ENCODE measurements at regions not wholly inside any gene's neighbourhood (a gene's known extent, or its start where the extent isn't known, plus 50 kb on each side); places are given as distances from the start of the nearest gene placed in this dataset.

DNA sequence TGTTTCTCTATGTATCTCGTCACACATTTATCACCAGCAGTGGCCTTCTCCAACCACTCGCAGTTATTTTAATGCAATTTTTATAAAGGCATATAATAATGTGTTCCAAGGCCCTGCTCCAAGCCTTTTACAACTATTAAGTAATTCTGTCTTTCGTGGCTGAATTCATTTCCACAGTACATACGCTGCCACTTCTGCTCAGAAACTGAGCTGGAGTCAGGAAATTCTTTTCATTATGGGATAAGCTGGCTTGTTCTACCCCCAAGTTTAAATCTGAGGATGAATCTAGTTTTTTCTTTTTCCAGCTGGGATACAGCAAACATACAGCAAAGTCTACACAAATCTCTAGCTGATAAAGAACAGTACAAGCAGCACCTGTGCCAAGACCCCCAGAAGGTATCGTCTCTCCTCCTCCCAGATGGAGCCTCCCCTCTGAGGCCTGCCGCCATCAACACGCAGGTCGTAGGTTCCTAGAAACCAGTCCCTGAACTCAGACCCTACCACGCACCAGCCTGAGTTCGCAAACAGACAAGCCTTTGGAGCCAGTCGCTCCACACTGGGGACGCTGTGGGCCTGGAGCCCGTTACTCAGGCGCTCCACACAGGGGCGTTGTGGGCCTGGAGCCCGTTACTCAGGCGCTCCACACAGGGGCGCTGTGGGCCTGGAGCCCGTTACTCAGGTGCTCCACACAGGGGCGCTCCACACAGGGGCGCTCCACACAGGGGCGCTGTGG, 263.5 kb downstream of the THBS2 start:
- Mint-ChIP-seq H3K4me3 (no peak overlapping the region), H3K4me1 (no peaks in the 10 kb centered on the region), H3K27me3 (no peaks in the 10 kb centered on the region), H3K36me3 (ENCODE audit: low read depth) (no peaks in the 10 kb centered on the region), H3K9me3 (no peaks in the 10 kb centered on the region), H3K27ac (no peak overlapping the region)
- DNase-seq (no peak), ATAC-seq (no peak)

DNA sequence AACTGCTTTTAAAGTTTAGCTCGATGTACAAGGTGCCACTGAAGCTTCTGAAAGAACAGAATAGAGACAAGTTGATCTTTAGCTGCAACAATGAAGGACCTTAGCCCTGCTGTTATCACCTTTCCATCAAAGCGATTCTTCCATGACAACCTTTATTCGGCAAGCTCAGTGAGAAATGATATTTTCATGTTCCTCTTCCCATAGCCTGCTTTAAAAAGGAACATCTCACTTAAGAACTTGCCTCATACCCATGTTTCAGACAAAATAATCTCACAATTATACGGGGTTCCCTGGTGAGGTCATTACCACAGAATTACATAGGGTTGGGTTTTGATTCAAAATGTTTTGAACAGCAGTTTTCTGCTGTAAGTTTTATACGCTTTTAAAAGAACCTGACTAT, 264.2 kb downstream of the THBS2 start:
- no peaks in the 10 kb centered on the region for H3K4me1 Mint-ChIP-seq
- DNase-seq (no peak), ATAC-seq (no peak)
- H3K9me3 Mint-ChIP-seq, result no peaks in the 10 kb centered on the region
- H3K36me3 Mint-ChIP-seq (ENCODE audit: low read depth), result no peaks in the 10 kb centered on the region
- no peak overlapping the region for H3K27ac Mint-ChIP-seq
- H3K27me3 Mint-ChIP-seq, result no peaks in the 10 kb centered on the region
- no peak overlapping the region for H3K4me3 Mint-ChIP-seq

DNA sequence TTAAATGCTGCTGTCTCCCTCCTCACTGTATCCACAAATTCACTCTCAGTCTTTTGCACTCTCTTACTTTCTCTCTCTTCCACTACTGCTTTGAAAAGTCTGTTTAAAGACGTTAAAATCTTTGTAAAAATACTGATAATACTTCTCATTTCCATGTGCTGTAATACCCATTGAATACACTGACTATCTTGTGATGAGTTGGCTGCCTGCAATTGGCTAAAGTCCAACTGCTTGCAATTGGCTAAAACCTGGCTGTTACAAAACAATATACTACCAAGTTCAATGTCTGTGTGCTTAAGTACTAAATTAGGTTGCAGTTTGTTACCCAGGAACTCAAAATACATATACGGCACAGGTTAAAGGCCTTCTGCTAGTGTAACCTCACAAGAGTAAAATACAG, 264.8 kb downstream of the THBS2 start:
- Mint-ChIP-seq H3K27me3 (no peaks in the 10 kb centered on the region), H3K4me3 (no peak overlapping the region), H3K4me1 (no peaks in the 10 kb centered on the region), H3K36me3 (ENCODE audit: low read depth) (no peaks in the 10 kb centered on the region), H3K27ac (no peak overlapping the region), H3K9me3 (no peaks in the 10 kb centered on the region)
- no peak for ATAC-seq
- DNase-seq, result no peak

DNA sequence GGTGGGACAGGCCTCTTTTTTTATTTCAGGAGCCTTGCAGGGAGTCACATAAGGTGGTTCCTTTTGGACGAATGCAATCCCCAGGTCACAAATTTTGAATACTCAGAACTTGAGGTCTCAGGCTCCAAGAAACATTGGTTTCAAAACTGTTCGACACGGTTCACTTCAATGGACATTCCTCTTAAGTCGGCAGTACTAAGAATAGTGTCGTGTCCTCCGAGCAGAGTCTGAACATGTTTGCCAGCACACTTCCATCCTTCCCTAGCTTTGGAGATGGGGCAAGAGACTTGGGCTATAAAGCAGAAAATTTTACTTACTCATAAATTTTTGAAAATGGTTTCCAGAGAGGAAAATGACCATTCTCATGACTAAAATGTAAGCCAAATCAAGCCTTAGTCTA, 265.4 kb downstream of the THBS2 start:
- no peaks in the 10 kb centered on the region for H3K9me3 Mint-ChIP-seq
- no peak for DNase-seq
- no peak for ATAC-seq
- H3K36me3 Mint-ChIP-seq (ENCODE audit: low read depth), result no peaks in the 10 kb centered on the region
- H3K4me1 Mint-ChIP-seq, result no peaks in the 10 kb centered on the region
- no peak overlapping the region for H3K27ac Mint-ChIP-seq
- H3K27me3 Mint-ChIP-seq, result peaks cover 2% of the 10 kb centered on the region
- H3K4me3 Mint-ChIP-seq, result no peak overlapping the region

DNA sequence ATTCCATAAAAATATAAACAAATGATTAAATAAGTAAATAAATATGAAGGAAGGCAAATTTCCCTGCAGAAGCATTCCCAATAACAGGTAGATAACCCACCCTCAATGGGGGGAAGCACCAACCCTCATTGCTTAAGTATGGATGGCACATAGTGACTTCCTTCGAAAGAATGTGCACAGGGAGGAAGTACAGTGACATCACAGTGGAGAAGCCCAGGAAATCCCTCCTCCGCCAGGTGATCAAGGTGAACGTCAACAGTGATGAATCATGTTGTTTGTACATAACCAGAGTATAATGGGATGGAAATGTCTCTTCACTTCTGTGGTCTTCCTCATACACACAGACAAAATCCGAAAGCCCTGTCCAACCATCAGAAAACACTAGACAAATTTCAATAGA, 267.9 kb downstream of the THBS2 start:
- peaks cover 4% of the 10 kb centered on the region for H3K27me3 Mint-ChIP-seq

DNA sequence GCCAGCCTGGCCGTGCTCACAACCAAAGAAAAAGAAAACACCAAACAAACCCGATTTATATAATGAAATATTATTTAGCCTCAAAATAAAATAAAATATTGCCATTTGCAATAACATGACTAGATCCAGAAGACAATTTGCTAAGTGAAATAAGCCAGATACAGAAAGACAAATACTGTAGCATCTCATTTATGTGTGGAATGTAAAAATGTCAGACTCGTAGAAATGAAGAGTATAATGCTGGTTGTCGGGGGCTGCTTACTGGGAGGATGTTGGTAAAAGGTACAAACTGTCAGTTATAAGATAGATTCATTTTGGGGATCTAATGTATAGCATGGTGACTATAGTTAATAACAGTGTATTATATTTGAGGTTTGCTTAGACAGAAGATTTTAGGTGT, 269.7 kb downstream of the THBS2 start:
- Mint-ChIP-seq H3K4me1 (no peaks in the 10 kb centered on the region), H3K4me3 (no peak overlapping the region), H3K9me3 (peaks cover 19% of the 10 kb centered on the region), H3K27ac (no peak overlapping the region), H3K27me3 (peaks cover 4% of the 10 kb centered on the region), H3K36me3 (ENCODE audit: low read depth) (no peaks in the 10 kb centered on the region)
- DNase-seq (no peak), ATAC-seq (no peak)

More for the DNA sequence above, 267.9 kb downstream of the THBS2 start:
- ATAC-seq (no peak), DNase-seq (no peak)
- Mint-ChIP-seq H3K9me3 (peaks cover 5% of the 10 kb centered on the region), H3K4me1 (no peaks in the 10 kb centered on the region), H3K27ac (no peak overlapping the region), H3K36me3 (ENCODE audit: low read depth) (no peaks in the 10 kb centered on the region), H3K4me3 (no peak overlapping the region)

DNA sequence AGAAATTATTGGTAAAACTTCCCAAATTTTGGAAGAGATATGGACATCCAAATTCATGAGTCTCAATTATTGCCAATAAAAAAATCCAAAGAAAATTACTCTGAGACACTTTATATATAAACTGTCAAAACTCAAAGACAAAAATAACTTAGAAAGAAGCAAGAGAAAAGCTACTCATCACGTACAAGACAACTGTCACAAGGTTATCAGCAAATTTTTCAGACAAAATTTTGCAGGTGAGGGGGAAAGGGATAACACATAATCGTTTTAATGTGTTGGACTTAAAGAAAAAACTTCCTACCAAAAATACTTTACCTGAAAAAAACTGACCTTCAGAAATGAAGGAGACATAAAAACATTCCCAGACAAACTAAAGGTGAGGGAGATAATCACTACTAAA, 272.5 kb downstream of the THBS2 start:
- H3K27me3 Mint-ChIP-seq, result peaks cover 4% of the 10 kb centered on the region
- ATAC-seq (no peak), DNase-seq (no peak)
- H3K36me3 Mint-ChIP-seq (ENCODE audit: low read depth), result no peaks in the 10 kb centered on the region
- no peak overlapping the region for H3K27ac Mint-ChIP-seq
- H3K4me3 Mint-ChIP-seq, result no peak overlapping the region
- no peaks in the 10 kb centered on the region for H3K4me1 Mint-ChIP-seq
- peaks cover 19% of the 10 kb centered on the region for H3K9me3 Mint-ChIP-seq

DNA sequence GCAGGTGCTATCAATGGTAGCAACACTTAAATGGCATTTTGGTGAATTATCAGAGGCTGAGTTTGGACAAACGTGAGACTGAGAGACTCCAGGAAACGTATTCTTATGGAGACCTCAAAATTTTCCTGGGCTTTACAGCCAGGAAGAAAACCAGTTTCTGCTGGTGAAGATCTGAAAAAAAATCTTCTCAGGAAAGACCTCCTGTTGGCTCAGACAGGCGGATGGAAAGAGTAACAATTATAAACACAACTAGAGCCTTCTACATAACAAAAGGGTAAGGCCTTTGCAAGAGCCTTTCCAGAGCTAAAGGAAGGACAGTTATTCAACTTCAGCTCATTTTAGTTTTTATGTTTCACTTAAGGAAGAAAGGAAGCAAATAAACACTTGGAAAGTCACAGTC, 274.4 kb downstream of the THBS2 start:
- Mint-ChIP-seq H3K9me3 (peaks cover 19% of the 10 kb centered on the region), H3K27ac (no peak overlapping the region), H3K4me3 (no peak overlapping the region), H3K36me3 (ENCODE audit: low read depth) (no peaks in the 10 kb centered on the region), H3K27me3 (peaks cover 4% of the 10 kb centered on the region), H3K4me1 (no peaks in the 10 kb centered on the region)
- ATAC-seq (no peak), DNase-seq (no peak)

DNA sequence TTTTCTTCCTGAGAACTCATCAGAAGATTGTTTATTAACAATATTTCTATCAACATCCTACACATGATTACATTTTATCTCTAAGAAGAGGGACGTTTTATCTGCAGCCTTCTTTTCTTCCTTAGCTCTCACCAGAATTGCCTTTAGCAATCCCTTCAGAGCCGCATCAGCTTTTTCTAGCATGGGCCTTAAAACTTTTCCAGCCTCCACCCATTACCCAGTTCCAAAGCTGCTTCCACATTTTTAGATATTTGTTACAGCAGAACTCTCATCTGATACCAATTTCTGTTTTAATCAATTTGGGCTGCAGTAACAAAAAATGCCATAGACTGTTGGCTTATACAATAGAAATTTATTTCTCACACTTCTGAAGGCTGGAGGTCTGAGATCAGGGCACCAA, 281.5 kb downstream of the THBS2 start:
- H3K9me3 Mint-ChIP-seq, result no peaks in the 10 kb centered on the region
- no peak for ATAC-seq
- peaks cover 6% of the 10 kb centered on the region for H3K27me3 Mint-ChIP-seq
- no peak overlapping the region for H3K4me3 Mint-ChIP-seq
- no peak overlapping the region for H3K27ac Mint-ChIP-seq
- DNase-seq, result no peak
- H3K36me3 Mint-ChIP-seq (ENCODE audit: low read depth), result no peaks in the 10 kb centered on the region
- no peaks in the 10 kb centered on the region for H3K4me1 Mint-ChIP-seq

DNA sequence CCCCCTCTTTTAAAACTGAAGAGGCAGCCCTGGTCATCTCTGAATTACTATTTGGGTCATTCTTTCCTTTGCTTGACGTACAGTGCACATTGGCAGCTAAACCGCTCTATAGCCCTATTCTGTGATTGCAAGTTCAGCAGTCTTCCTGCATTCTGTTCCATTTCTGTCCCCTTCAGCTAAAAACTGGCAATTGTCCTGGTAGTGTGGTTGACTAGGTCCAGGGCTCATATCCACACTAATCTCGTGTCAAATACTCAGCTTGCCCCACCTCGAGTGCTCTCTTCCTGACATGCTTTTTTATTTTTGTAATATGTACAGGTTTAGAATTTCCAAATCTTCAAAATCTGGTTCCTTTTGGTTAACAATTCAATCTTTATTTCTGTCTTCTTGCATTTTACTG, 282.1 kb downstream of the THBS2 start:
- Mint-ChIP-seq H3K36me3 (ENCODE audit: low read depth) (no peaks in the 10 kb centered on the region), H3K4me3 (no peak overlapping the region), H3K4me1 (no peaks in the 10 kb centered on the region), H3K9me3 (no peaks in the 10 kb centered on the region), H3K27ac (no peak overlapping the region), H3K27me3 (peaks cover 6% of the 10 kb centered on the region)
- no peak for DNase-seq
- no peak for ATAC-seq

DNA sequence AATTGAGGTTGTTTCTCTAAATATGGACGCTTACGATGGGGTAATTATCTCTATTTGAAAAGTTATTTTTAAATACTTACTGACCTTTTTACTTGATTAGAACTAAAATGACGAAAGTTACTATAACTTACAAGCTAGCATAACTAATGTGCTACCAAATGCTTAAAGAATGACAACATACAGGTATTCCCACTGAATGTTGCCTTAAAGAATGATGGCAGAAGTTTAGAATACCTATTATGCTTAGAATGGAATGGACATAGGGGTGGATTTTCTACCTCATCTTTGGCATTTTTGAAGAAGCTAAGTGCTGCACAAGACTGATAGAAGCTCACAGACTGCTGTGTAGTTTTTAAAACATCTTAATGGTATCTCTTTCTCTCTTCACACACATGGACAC, 284.8 kb downstream of the THBS2 start:
- Mint-ChIP-seq H3K4me1 (no peaks in the 10 kb centered on the region), H3K4me3 (no peak overlapping the region), H3K27me3 (peaks cover 6% of the 10 kb centered on the region), H3K9me3 (no peaks in the 10 kb centered on the region), H3K27ac (no peak overlapping the region), H3K36me3 (ENCODE audit: low read depth) (no peaks in the 10 kb centered on the region)
- ATAC-seq (no peak), DNase-seq (no peak)

DNA sequence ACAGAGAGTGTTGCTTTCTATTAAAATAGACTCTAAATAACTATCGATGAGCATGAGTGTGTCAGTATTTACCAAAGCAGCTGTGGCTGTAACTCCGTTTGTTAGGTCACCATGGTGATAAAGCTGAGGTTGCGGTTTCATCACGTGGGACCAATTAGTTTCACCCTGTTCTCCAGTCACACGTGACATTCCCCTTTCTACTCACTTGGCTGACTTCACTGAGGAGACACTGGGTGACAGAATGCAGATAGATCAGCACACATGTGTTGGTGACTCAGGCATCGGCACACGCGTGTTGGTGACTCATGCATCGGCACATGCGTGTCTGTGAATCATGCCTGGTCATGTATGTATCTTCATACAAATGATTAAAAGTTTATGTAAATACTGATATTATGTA, 285.4 kb downstream of the THBS2 start:
- DNase-seq, result no peak
- H3K9me3 Mint-ChIP-seq, result no peaks in the 10 kb centered on the region

DNA sequence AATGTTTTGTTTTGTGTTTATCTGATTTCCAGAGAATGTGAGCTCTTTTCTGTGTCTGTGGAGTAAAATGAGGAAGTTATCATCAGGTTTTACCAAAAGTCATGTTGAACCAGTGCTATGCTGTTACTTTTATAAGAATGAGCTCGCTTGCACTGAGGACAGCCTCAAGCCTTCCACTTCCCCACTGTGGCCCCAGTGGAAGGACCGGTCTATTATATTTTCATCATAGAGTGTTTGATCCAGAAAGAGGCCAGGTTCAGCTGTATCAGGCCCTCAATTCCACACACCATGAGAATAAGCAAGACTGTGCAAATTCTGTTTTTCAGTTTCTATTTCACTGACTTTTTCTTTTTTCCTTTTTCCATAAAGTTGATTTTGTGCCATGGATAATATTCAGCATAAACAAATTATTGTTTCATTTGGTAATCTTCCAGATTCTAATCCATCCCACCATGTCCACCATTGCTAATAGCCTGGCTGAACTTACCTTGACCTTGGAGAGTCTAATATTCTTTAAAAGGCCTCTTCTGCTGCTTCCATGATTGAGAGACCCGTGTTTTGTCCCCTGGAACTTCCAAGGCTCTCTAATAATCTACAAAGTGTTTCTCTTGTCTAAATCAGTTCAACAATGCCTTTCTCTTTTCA, 286.2 kb downstream of the THBS2 start:
- H3K36me3 Mint-ChIP-seq (ENCODE audit: low read depth), result no peaks in the 10 kb centered on the region
- no peaks in the 10 kb centered on the region for H3K4me1 Mint-ChIP-seq
- no peaks in the 10 kb centered on the region for H3K9me3 Mint-ChIP-seq
- H3K27ac Mint-ChIP-seq, result no peak overlapping the region
- no peak for ATAC-seq
- no peak overlapping the region for H3K4me3 Mint-ChIP-seq
- no peak for DNase-seq
- peaks cover 5% of the 10 kb centered on the region for H3K27me3 Mint-ChIP-seq

More for the DNA sequence above, 285.4 kb downstream of the THBS2 start:
- no peak overlapping the region for H3K4me3 Mint-ChIP-seq
- no peaks in the 10 kb centered on the region for H3K4me1 Mint-ChIP-seq
- H3K36me3 Mint-ChIP-seq (ENCODE audit: low read depth), result no peaks in the 10 kb centered on the region
- peaks cover 6% of the 10 kb centered on the region for H3K27me3 Mint-ChIP-seq
- H3K27ac Mint-ChIP-seq, result no peak overlapping the region
- no peak for ATAC-seq

DNA sequence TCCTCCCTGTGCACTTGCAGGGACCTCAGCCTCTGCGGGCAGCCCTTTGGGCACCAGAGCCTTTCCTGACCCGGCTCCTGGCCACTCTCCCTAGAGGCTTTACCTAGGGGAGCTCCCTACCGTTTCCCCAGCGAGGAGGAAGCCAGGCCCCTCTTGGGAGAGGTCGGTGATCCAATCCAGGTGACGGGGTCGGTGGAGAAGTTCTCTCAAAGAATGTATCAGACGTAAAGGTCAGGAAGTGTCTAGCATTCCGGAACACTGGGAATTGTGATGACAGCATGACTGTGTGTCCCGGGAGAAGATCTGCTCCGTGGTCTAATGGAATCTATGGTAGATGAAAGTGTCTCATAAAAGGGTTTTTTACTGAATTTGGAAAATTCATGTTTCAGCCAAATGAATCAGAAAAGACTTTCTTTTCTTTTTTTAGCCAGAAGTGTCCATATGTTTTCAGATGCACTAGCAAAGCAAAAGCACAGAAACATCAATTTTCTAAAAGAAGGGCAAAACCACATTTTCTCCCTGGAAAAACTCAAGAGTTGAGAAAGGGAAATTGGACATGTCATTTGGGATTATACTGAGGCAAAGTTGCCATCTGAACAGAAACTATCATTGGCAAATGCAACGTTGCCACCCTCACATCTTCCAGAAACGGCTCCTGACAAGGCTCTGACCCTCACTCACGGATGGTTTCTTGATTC, 289.4 kb downstream of the THBS2 start:
- Mint-ChIP-seq H3K4me1 (no peaks in the 10 kb centered on the region), H3K27ac (no peak overlapping the region), H3K36me3 (ENCODE audit: low read depth) (no peaks in the 10 kb centered on the region), H3K27me3 (peaks cover 7% of the 10 kb centered on the region), H3K4me3 (no peak overlapping the region), H3K9me3 (no peaks in the 10 kb centered on the region)
- ATAC-seq, result no peak
- DNase-seq, result no peak

DNA sequence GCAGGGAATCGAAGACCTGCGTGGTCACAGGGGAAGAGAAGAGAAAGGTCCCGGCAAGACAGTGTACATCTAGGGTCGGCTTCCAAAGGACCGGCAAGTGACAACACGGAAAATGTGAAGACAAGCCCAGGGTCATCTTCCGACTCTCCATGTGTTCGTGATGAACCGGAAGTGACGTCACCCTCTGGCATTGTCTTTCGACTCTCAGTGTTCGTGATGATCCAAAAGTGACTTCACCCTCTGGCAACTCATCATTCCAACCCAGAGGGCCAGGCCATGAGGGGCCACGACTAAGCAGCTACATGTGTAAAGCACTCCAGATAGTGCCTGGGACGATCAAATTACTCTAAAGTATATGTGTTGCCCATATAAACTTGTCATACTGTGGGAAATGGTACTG, 290.8 kb downstream of the THBS2 start:
- H3K36me3 Mint-ChIP-seq (ENCODE audit: low read depth), result no peaks in the 10 kb centered on the region
- H3K27ac Mint-ChIP-seq, result no peak overlapping the region
- H3K27me3 Mint-ChIP-seq, result peaks cover 7% of the 10 kb centered on the region
- DNase-seq, result no peak
- H3K4me3 Mint-ChIP-seq, result no peak overlapping the region
- no peak for ATAC-seq
- no peaks in the 10 kb centered on the region for H3K9me3 Mint-ChIP-seq
- H3K4me1 Mint-ChIP-seq, result no peaks in the 10 kb centered on the region
